ENCODE measurements at regions not wholly inside any gene's neighbourhood (a gene's known extent, or its start where the extent isn't known, plus 50 kb on each side); places are given as distances from the start of the nearest gene placed in this dataset.

DNA sequence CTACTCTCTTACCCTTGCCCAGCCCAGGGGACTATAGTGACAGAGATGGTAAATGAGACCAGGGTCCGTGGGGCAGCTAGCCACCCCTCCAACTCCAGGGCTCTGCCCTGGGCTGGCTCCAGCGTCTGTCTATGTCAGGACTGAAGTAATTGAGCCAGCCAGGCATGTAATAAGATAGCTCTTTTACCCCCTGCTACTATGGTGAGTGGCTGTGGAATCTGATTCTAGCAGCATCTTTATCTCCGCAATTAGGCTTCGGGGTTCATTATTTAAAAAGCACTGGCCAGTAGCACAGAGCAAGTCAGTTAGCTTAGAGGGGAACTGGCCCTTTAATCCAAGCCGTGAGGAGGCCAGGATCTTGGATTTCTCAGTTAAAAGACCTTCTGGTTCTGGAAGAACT is 123.3 kb upstream of the RAI2 start:
- Histone ChIP-seq H3K27ac (ENCODE audit: insufficient read depth, low read length) (no peak overlapping the region), H3K79me2 (ENCODE audit: control insufficient read depth, insufficient read depth, low read length) (no peaks in the 10 kb centered on the region), H3K4me2 (ENCODE audit: extremely low read depth, insufficient read depth, low read length) (no peak overlapping the region), H3K9ac (ENCODE audit: insufficient read depth, low read length) (no peak overlapping the region), H4K20me1 (ENCODE audit: control insufficient read depth, extremely low read depth, insufficient read depth, low read length) (no peaks in the 10 kb centered on the region), H3K36me3 (ENCODE audit: control insufficient read depth, insufficient read depth, low read length) (no peaks in the 10 kb centered on the region), H3K9me3 (ENCODE audit: control insufficient read depth, insufficient read depth, low read depth, low read length) (no peaks in the 10 kb centered on the region), H3K4me3 (replicated peaks in 1 of 4; ENCODE audit: control extremely low read depth in 1 of 4, insufficient read depth in 1 of 4, low read depth in 3 of 4, low read length in 4 of 4) (no peak overlapping the region), H3K27me3 (ENCODE audit: control insufficient read depth, insufficient read depth, low read length) (no peaks in the 10 kb centered on the region), H3K4me1 (ENCODE audit: control insufficient read depth, extremely low read depth, insufficient read depth, low read length) (no peaks in the 10 kb centered on the region), H2AFZ (ENCODE audit: low read length) (no peak overlapping the region)
- DNase-seq (ENCODE audit: low read depth in 2 of 2), result no peak
- TF ChIP-seq, protein P1, sequence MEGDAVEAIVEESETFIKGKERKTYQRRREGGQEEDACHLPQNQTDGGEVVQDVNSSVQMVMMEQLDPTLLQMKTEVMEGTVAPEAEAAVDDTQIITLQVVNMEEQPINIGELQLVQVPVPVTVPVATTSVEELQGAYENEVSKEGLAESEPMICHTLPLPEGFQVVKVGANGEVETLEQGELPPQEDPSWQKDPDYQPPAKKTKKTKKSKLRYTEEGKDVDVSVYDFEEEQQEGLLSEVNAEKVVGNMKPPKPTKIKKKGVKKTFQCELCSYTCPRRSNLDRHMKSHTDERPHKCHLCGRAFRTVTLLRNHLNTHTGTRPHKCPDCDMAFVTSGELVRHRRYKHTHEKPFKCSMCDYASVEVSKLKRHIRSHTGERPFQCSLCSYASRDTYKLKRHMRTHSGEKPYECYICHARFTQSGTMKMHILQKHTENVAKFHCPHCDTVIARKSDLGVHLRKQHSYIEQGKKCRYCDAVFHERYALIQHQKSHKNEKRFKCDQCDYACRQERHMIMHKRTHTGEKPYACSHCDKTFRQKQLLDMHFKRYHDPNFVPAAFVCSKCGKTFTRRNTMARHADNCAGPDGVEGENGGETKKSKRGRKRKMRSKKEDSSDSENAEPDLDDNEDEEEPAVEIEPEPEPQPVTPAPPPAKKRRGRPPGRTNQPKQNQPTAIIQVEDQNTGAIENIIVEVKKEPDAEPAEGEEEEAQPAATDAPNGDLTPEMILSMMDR (conservative IDR thresholded peaks at IDR 0.05 in 1 of 2, IDR thresholded peaks at IDR 0.05 in 1 of 2; ENCODE audit: low read depth in 1 of 2, low read length in 2 of 2), result no peak
- TF ChIP-seq EZH2 (IDR thresholded peaks at IDR 0.05; ENCODE audit: low read length, missing control alignments), result no peak

DNA sequence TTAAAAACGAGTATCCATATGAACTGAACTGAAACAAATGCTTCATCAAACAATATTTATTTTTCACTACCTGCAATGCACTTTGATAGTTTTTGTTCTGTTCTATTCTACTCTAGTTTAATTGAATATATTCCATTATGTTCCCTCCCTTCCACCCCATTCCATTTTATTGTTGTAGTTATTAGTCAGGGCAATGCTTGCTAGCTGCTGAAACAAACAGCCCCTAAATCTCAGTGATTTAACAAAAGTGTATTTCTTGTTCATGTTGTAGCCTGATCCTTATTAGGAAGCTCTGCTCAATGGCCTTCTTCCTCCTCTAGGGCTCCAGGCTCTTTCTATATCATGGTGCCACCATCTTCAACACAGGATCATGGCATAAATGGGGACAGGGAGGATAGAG is 122.3 kb upstream of the RAI2 start:
- H2AFZ ChIP-seq (ENCODE audit: low read length), result no peak overlapping the region
- H3K27me3 ChIP-seq (ENCODE audit: control insufficient read depth, insufficient read depth, low read length), result no peaks in the 10 kb centered on the region
- H3K4me2 ChIP-seq (ENCODE audit: extremely low read depth, insufficient read depth, low read length), result no peak overlapping the region
- H3K79me2 ChIP-seq (ENCODE audit: control insufficient read depth, insufficient read depth, low read length), result no peaks in the 10 kb centered on the region
- no peaks in the 10 kb centered on the region for H3K9me3 ChIP-seq (ENCODE audit: control insufficient read depth, insufficient read depth, low read depth, low read length)
- no peak overlapping the region for H3K9ac ChIP-seq (ENCODE audit: insufficient read depth, low read length)
- no peak overlapping the region for H3K4me3 ChIP-seq (replicated peaks in 1 of 4; ENCODE audit: control extremely low read depth in 1 of 4, insufficient read depth in 1 of 4, low read depth in 3 of 4, low read length in 4 of 4)
- H3K4me1 ChIP-seq (ENCODE audit: control insufficient read depth, extremely low read depth, insufficient read depth, low read length), result no peaks in the 10 kb centered on the region
- no peaks in the 10 kb centered on the region for H3K36me3 ChIP-seq (ENCODE audit: control insufficient read depth, insufficient read depth, low read length)
- DNase-seq (ENCODE audit: low read depth in 2 of 2), result no peak
- TF ChIP-seq, protein P1 (conservative IDR thresholded peaks at IDR 0.05 in 1 of 2, IDR thresholded peaks at IDR 0.05 in 1 of 2; ENCODE audit: low read depth in 1 of 2, low read length in 2 of 2), result no peak
- TF ChIP-seq EZH2 (IDR thresholded peaks at IDR 0.05; ENCODE audit: low read length, missing control alignments), result no peak
- no peaks in the 10 kb centered on the region for H4K20me1 ChIP-seq (ENCODE audit: control insufficient read depth, extremely low read depth, insufficient read depth, low read length)
- H3K27ac ChIP-seq (ENCODE audit: insufficient read depth, low read length), result no peak overlapping the region

DNA sequence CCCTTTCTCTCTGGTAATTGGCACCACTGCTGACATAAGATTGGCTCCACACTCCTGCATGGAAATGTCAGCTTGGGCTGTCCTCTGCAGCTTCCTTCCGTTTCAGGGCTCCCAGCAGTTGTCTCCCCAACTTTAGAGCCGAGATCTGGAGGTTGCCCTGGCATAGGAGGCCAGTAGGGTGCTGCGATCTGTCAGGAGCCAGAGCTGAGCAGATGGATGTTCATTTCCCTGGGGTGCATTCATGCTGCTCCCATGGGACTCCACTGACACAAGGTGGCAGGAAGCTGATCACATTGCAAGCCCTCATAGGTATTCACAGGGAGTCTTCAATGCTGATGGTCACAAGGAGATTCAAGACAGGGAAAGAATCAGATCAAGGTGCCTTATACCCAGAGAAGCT is 116.6 kb upstream of the RAI2 start:
- H3K4me2 ChIP-seq (ENCODE audit: extremely low read depth, insufficient read depth, low read length), result no peak overlapping the region
- no peak overlapping the region for H3K27ac ChIP-seq (ENCODE audit: insufficient read depth, low read length)
- no peak overlapping the region for H2AFZ ChIP-seq (ENCODE audit: low read length)
- H3K79me2 ChIP-seq (ENCODE audit: control insufficient read depth, insufficient read depth, low read length), result no peaks in the 10 kb centered on the region
- H3K9ac ChIP-seq (ENCODE audit: insufficient read depth, low read length), result no peak overlapping the region
- H3K4me1 ChIP-seq (ENCODE audit: control insufficient read depth, extremely low read depth, insufficient read depth, low read length), result no peaks in the 10 kb centered on the region
- H3K27me3 ChIP-seq (ENCODE audit: control insufficient read depth, insufficient read depth, low read length), result no peaks in the 10 kb centered on the region
- no peak for DNase-seq (ENCODE audit: low read depth in 2 of 2)
- no peaks in the 10 kb centered on the region for H3K36me3 ChIP-seq (ENCODE audit: control insufficient read depth, insufficient read depth, low read length)
- no peaks in the 10 kb centered on the region for H3K9me3 ChIP-seq (ENCODE audit: control insufficient read depth, insufficient read depth, low read depth, low read length)
- TF ChIP-seq EZH2 (IDR thresholded peaks at IDR 0.05; ENCODE audit: low read length, missing control alignments), result no peak
- TF ChIP-seq, protein P1 (conservative IDR thresholded peaks at IDR 0.05 in 1 of 2, IDR thresholded peaks at IDR 0.05 in 1 of 2; ENCODE audit: low read depth in 1 of 2, low read length in 2 of 2), result no peak
- H4K20me1 ChIP-seq (ENCODE audit: control insufficient read depth, extremely low read depth, insufficient read depth, low read length), result no peaks in the 10 kb centered on the region
- no peak overlapping the region for H3K4me3 ChIP-seq (replicated peaks in 1 of 4; ENCODE audit: control extremely low read depth in 1 of 4, insufficient read depth in 1 of 4, low read depth in 3 of 4, low read length in 4 of 4)

Measured in fibroblast of lung (primary cell).